Heart right ventricle (tissue), 16 donors: ENCODE measurements at regions not wholly inside any gene's neighbourhood (a gene's known extent, or its start where the extent isn't known, plus 50 kb on each side); places are given as distances from the start of the nearest gene placed in this dataset.

Source experiments
- ATAC-seq, 8 donors: fragments of 200-7000 bp; cut with Tn5 transposase; one replicate each; pipeline ENCODE4 v1.9.1; 2020; ENCODE audit warnings: mild to moderate bottlenecking in 8 of 8, moderate library complexity in 8 of 8, moderate number of reproducible peaks in 1 of 8
- DNase-seq, 2 donors: peaks; one replicate each; pipeline ENCODE4 v3.0.0-alpha.2; 2020
- H3K27ac ChIP-seq, 10 donors: fragments of 200-600 bp; sonication (generic) in 2 of 10; one replicate each; pipeline versions ENCODE4 v1.5.0 to v1.8.0; 2020 to 2022; ENCODE audit warnings: mild to moderate bottlenecking in 3 of 10
- H3K27me3 ChIP-seq, 7 donors: fragments of 200-600 bp; one replicate each; pipeline ENCODE4 v1.8.0; 2021 to 2022; ENCODE audit warnings: mild to moderate bottlenecking in 2 of 7
- H3K36me3 ChIP-seq, 9 donors: fragments of 200-600 bp; sonication (generic) in 1 of 9; one replicate each; pipeline versions ENCODE4 v1.5.0 to v1.8.0; 2020 to 2022; ENCODE audit warnings: mild to moderate bottlenecking in 2 of 9
- H3K4me1 ChIP-seq, 9 donors: fragments of 200-600 bp; sonication (generic) in 1 of 9; one replicate each; pipeline versions ENCODE4 v1.5.0 to v1.8.0; 2020 to 2022; ENCODE audit warnings: mild to moderate bottlenecking in 4 of 9
- H3K4me3 ChIP-seq, 10 donors: fragments of 200-600 bp; sonication (generic) in 2 of 10; one replicate each; pipeline versions ENCODE4 v1.5.0 to v1.8.0; 2020 to 2022; ENCODE audit warnings: mild to moderate bottlenecking in 7 of 10, moderate library complexity in 2 of 10
- H3K9me3 ChIP-seq, 11 donors: fragments of 200-600 bp in 10 of 11; sonication (generic) in 2 of 11; one replicate each; pipeline versions ENCODE4 v1.5.0 to v1.8.0; 2013 to 2022; ENCODE audit warnings: mild to moderate bottlenecking in 2 of 11, control low read depth in 1 of 11, moderate library complexity in 1 of 11
- CTCF ChIP-seq, 9 donors: fragments of 200-600 bp; sonication (generic) in 2 of 9; IDR thresholded peaks; one replicate each; pipeline versions ENCODE4 v1.5.0 to v1.8.0; 2021 to 2022; ENCODE audit warnings: antibody characterized with exemption in 9 of 9, mild to moderate bottlenecking in 5 of 9, moderate library complexity in 1 of 9
- WGBS, 2 donors: extraction: QIAGEN DNeasy Blood & Tissue Kit; methylation state at CpG; one replicate each; pipeline ENCODE4 v1.1.7; 2013; ENCODE audit warnings: inconsistent platforms in 1 of 2; 5-methylcytosine and 5-hydroxymethylcytosine counted together
- intact Hi-C, 10 donors: fragments of 100-400 bp; cut with DNase I; formaldehyde crosslinking; loops; one replicate each; pipeline versions ENCODE4 v1.11.1 to v1.14.2; 2022
- donor health status: Arrhythmogenic right ventricular cardiomyopathy.
- donor health status: ischemic (EF 13 %, LVEDD 7.1; RV severe dilation, severe dysfunction).
- donor health status: healthy with polysubstance abuse.
- donor health status: DM: no; HTN: yes; CAD: no.
- donor health status: DM: no; HTN: no; CAD: no.
- donor health status: ischemic (EF 25% LVEDD 6.9; RV normal size, moderate dysfunction).
- donor health status: ischemic (EF 25% LVEDD 5.7; RV mildly dilated, moderate dysfunction).
- donor health status: healthy.
- donor health status: DM: yes; HTN: yes; CAD: no.
- donor health status: Ischemic cardiomyopathy.
- donor health status: ischemic (EF 35%, LVEDD 5.7; RV mildly dilated, moderate dysfunction).
- donor health status: nonischemic (EF 11% LVEDD 7.7; RV severe dilation, severe dysfunction).
- donor health status: DM: yes; HTN: yes; CAD: no.
- donor health status: PGD.
- donor health status: ischemic (EF 29% LVEDD 5.4; RV normal size, mild dysfunction).
- donor health status: nonischemic (EF 23%, LVEDD 6.1; RV moderate dilation, normal function).

DNA sequence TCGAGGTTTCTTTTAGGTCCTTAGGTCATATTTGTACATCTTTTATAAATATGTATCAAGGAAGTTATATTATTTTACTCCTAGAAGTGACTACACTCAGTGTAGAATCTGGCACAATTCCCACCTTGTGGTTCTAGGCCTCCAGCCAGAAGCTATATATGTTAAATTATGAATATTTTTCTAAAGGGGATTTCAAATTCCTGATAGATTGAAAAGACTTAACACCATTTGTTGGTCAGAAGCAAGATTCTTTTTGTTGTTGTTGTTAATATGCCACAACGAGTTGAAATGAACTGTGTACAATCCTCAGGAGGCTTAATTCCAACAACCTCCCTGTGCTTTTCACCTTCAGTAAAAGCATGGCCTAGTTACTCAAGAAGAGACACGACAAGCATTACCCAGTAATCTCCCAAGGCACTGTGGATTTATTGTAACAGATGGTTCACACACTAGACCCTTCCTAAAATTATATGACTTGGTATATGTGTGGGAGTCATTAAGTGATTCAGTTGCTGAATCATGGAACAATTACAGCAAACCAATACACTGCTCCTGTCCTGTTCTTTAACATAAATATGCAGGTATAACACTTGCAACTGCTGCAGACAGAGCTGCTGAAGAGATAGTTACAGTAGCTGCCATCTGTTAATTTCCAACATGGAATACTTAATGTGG, 964.4 kb upstream of the GOT2 start:
- 52% methylated on average over 3 of the region's 3 CpGs for WGBS, 2 donors
- no peak for TF ChIP-seq CTCF (IDR thresholded peaks at IDR 0.05)
- intact Hi-C loops = no loop called here

DNA sequence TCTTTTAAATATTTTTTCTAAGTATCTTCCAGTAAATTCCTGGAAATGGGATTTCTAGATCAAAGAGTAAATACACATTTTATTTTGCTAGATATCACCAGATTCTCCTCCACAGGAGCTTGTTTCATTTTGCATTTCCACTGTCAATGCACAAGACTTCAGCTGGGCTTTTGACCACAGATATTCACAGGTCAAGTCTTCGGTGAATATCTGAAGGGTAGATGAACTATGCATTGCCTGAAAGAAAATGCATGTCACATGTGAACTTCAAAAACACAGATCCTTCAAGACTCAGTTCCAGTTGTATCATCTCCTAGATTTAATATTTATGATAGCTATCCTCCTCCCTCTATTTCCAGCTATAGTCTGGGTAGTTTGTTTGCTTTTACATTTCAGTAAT, 963.6 kb upstream of the GOT2 start:
- Histone ChIP-seq H3K36me3 (no peaks in the 10 kb centered on the region), H3K4me3 (no peak overlapping the region), H3K27me3 (no peaks in the 10 kb centered on the region), H3K27ac (no peak overlapping the region), H3K9me3 (peaks cover 0 to 2% (median 0%) of the 10 kb centered on the region in 11 donors), H3K4me1 (no peaks in the 10 kb centered on the region)
- intact Hi-C loops = no loop called here
- no peak for TF ChIP-seq CTCF (IDR thresholded peaks at IDR 0.05)
- WGBS, 2 donors = 74 to 80% methylated on average over 1 of the region's 1 CpG
- ATAC-seq (no peak), DNase-seq (no peak)

More for the DNA sequence above, 964.4 kb upstream of the GOT2 start:
- no peak overlapping the region for H3K27ac ChIP-seq
- H3K4me3 ChIP-seq = no peak overlapping the region
- peaks cover 0 to 2% (median 0%) of the 10 kb centered on the region in 11 donors for H3K9me3 ChIP-seq
- DNase-seq = no peak
- H3K4me1 ChIP-seq = no peaks in the 10 kb centered on the region
- no peaks in the 10 kb centered on the region for H3K36me3 ChIP-seq
- ATAC-seq = no peak
- no peaks in the 10 kb centered on the region for H3K27me3 ChIP-seq

DNA sequence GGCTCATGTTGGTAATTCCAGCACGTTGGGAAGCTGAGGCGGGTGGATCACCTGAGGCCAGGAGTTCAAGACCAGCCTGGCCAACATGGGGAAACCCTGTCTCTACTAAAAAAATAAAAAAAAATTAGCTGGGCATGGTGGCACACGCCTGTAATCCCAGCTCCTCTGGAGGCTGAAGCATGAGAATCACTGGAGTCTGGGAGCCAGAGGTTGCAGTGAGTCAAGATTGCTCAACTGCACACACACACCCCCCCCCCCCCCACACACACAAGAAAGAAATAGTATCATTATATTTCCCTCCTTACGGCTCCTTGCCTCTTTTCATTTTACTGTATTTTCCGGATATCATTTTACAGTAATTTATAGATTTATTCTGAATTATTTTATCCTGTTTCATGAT, 963.1 kb upstream of the GOT2 start:
- DNase-seq = no peak
- no peak overlapping the region for H3K27ac ChIP-seq
- peaks cover 0 to 2% (median 0%) of the 10 kb centered on the region in 11 donors for H3K9me3 ChIP-seq
- H3K4me1 ChIP-seq = no peaks in the 10 kb centered on the region
- no peak for ATAC-seq
- WGBS, 2 donors = 84 to 88% methylated on average over 5 of the region's 5 CpGs
- TF ChIP-seq CTCF (IDR thresholded peaks at IDR 0.05) = no peak
- intact Hi-C loops = no loop called here
- H3K4me3 ChIP-seq = no peak overlapping the region
- no peaks in the 10 kb centered on the region for H3K27me3 ChIP-seq
- no peaks in the 10 kb centered on the region for H3K36me3 ChIP-seq

- ATAC-seq = no peak
- DNase-seq = no peak
- Histone ChIP-seq H3K9me3 (peaks cover 0 to 2% (median 0%) of the 10 kb centered on the region in 11 donors), H3K4me3 (no peak overlapping the region), H3K27me3 (no peaks in the 10 kb centered on the region), H3K4me1 (no peaks in the 10 kb centered on the region), H3K27ac (no peak overlapping the region), H3K36me3 (no peaks in the 10 kb centered on the region)
- no peak for TF ChIP-seq CTCF (IDR thresholded peaks at IDR 0.05)
- WGBS, 2 donors = 86 to 90% methylated on average over 2 of the region's 2 CpGs
- intact Hi-C loops = no loop called here
These were observed 962.4 kb upstream of the GOT2 start for GRCh38 chr16:59696495-59696894.
